GM12878 (cell line): ENCODE measurements at regions not wholly inside any gene's neighbourhood (a gene's known extent, or its start where the extent isn't known, plus 50 kb on each side); places are given as distances from the start of the nearest gene placed in this dataset.

Source experiments
- ATAC-seq: fragments of 200-7000 bp; cut with Tn5 transposase; 3 replicates; pipeline ENCODE4 v1.9.1; 2020; ENCODE audit warnings: mild to moderate bottlenecking, moderate library complexity
- BruUV-seq: library from RNA; stranded (reverse); fragments of 400-500 nt; replicated peaks from 2 replicates; lab custom pipeline; 2021; lab: Mats Ljungman, UMichigan
- CTCF ChIA-PET: fragments of 300-600 bp; sonication (Branson Sonifier 250); formaldehyde crosslinking; extraction: SDS; loops from one replicate; lab custom pipeline; 2021; ENCODE audit warnings: inconsistent platforms; lab: Yijun Ruan, JAX
- POLR2A ChIA-PET: fragments of 350-600 bp; formaldehyde crosslinking; extraction: SDS; loops from one replicate; lab custom pipeline; 2021; ENCODE audit warnings: inconsistent platforms; lab: Charles Lee
- RAD21 ChIA-PET: fragments of 300-600 bp; sonication (Branson Sonifier 250); formaldehyde crosslinking; loops from one replicate; lab custom pipeline; 2023; ENCODE audit warnings: antibody characterized with exemption; ENCODE audit not compliant: unreplicated experiment; lab: Charles Lee
- SMC1A ChIA-PET: fragments of 300-600 bp; sonication (Branson Sonifier 250); formaldehyde crosslinking; loops from one replicate; lab custom pipeline; 2023; ENCODE audit not compliant: unreplicated experiment, uncharacterized antibody; lab: Charles Lee
- DNase-seq: peaks from one replicate; pipeline ENCODE4 v3.0.0-alpha.2; 2011; ENCODE audit warnings: low read depth, low spot score
- FAIRE-seq: peaks from 3 replicates; lab custom pipeline; 2011; peaks lifted over from hg19 to GRCh38; lab: Jason Lieb, UNC
- H2AFZ ChIP-seq: 2 replicates; pipeline ENCODE4 v1.6.0; 2011; ENCODE audit warnings: low read depth, low read length, control low read depth; ENCODE audit not compliant: control insufficient read depth
- H3K27ac ChIP-seq: 2 replicates; pipeline ENCODE4 v1.5.1; 2011; ENCODE audit warnings: control low read depth; ENCODE audit not compliant: control insufficient read depth, insufficient read depth
- H3K27me3 ChIP-seq, 2 experiments: replicated peaks in 1 of 2; 2 replicates each; pipeline versions ENCODE4 v1.6.0 to v1.6.1; 2011; ENCODE audit warnings: low read length in 1 of 2; ENCODE audit not compliant: control insufficient read depth in 2 of 2, insufficient read depth in 2 of 2
- H3K36me3 ChIP-seq, 2 experiments: 2 replicates each; pipeline ENCODE4 v1.5.1; 2011; ENCODE audit warnings: low read length in 1 of 2; ENCODE audit not compliant: control insufficient read depth in 2 of 2, insufficient read depth in 2 of 2
- H3K4me1 ChIP-seq: 2 replicates; pipeline ENCODE4 v1.6.1; 2011; ENCODE audit warnings: mild to moderate bottlenecking, low read length, moderate library complexity, mixed read lengths; ENCODE audit not compliant: control insufficient read depth, insufficient read depth
- H3K4me2 ChIP-seq: 2 replicates; pipeline ENCODE4 v1.6.0; 2011; ENCODE audit warnings: control low read depth; ENCODE audit not compliant: control insufficient read depth, insufficient read depth
- H3K4me3 ChIP-seq: fragments of 200-600 bp; sonication (generic); 2 replicates; pipeline ENCODE4 v1.5.1; 2016
- H3K79me2 ChIP-seq: 2 replicates; pipeline ENCODE4 v1.6.0; 2011; ENCODE audit warnings: low read length; ENCODE audit not compliant: control insufficient read depth, insufficient read depth
- H3K9ac ChIP-seq: 2 replicates; pipeline ENCODE4 v1.8.0; 2011; ENCODE audit warnings: low read length, control low read depth, mixed read lengths; ENCODE audit not compliant: control insufficient read depth, insufficient read depth
- H3K9me3 ChIP-seq: replicated peaks from 3 replicates; pipeline ENCODE4 v1.5.1; 2011; ENCODE audit warnings: mild to moderate bottlenecking, low read length; ENCODE audit not compliant: control insufficient read depth, insufficient read depth
- H4K20me1 ChIP-seq: 2 replicates; pipeline ENCODE4 v1.6.0; 2011; ENCODE audit not compliant: control insufficient read depth, insufficient read depth
- BRCA1 ChIP-seq: IDR thresholded peaks from 2 replicates; pipeline ENCODE4 v1.6.1; 2011; ENCODE audit warnings: low read depth, low read length, improper control_type of control experiment
- CBX5 ChIP-seq: sonication (generic); IDR thresholded peaks from 2 replicates; pipeline ENCODE4 v1.6.1; 2016; ENCODE audit warnings: low read depth, moderate library complexity, mild to moderate bottlenecking, inconsistent platforms
- ELK1 ChIP-seq: IDR thresholded peaks from 2 replicates; pipeline ENCODE4 v1.6.1; 2012; ENCODE audit warnings: low read depth, low read length, improper control_type of control experiment
- ESRRA ChIP-seq: IDR thresholded peaks from 2 replicates; pipeline ENCODE4 v1.6.1; 2012; ENCODE audit warnings: mild to moderate bottlenecking, low read length, improper control_type of control experiment
- EZH2 ChIP-seq: IDR thresholded peaks from 2 replicates; pipeline ENCODE4 v1.6.1; 2012; ENCODE audit warnings: low read depth, mild to moderate bottlenecking, control low read depth, inconsistent platforms, low read length, borderline replicate concordance; ENCODE audit not compliant: control insufficient read depth
- MEF2B ChIP-seq: fragments of 450-650 bp; IDR thresholded peaks from 2 replicates; pipeline ENCODE4 v1.6.1; 2018; ENCODE audit warnings: mild to moderate bottlenecking, moderate library complexity; ENCODE audit not compliant: partially characterized antibody, poor library complexity, severe bottlenecking
- MXI1 ChIP-seq: fragments of 150-350 bp; IDR thresholded peaks from 2 replicates; pipeline ENCODE4 v1.6.1; 2011; ENCODE audit warnings: low read depth, mild to moderate bottlenecking, inconsistent platforms, low read length, improper control_type of control experiment
- NR2C2 ChIP-seq: IDR thresholded peaks from 2 replicates; pipeline ENCODE4 v1.6.1; 2011; ENCODE audit warnings: borderline replicate concordance, low read depth; ENCODE audit not compliant: control insufficient read depth, insufficient read length
- RUNX3 ChIP-seq: IDR thresholded peaks from 2 replicates; pipeline ENCODE4 v1.6.1; 2012; ENCODE audit warnings: low read length, inconsistent platforms
- SREBF1 ChIP-seq: IDR thresholded peaks from 2 replicates; pipeline ENCODE4 v1.6.1; 2012; ENCODE audit warnings: mild to moderate bottlenecking, low read length
- STAT3 ChIP-seq: IDR thresholded peaks from 2 replicates; pipeline ENCODE4 v1.6.1; 2011; ENCODE audit warnings: low read depth, low read length, improper control_type of control experiment
- WGBS: methylation state at CpG from one replicate; pipeline ENCODE4 v1.1.6; 2016; ENCODE audit warnings: low lambda C conversion rate; ENCODE audit not compliant: insufficient replicate concordance, insufficient coverage; ENCODE audit errors: missing lambda C conversion rate; 5-methylcytosine and 5-hydroxymethylcytosine counted together
- in situ Hi-C: fragments of 300-500 bp; cut with MboI; formaldehyde crosslinking; loops from 9 replicates; pipeline ENCODE4 v1.14.3; 2018; ENCODE audit warnings: mixed read lengths
- intact Hi-C: fragments of 100-400 bp; cut with micrococcal nuclease; formaldehyde crosslinking; loops from one replicate; pipeline ENCODE4 v1.14.2; 2022; ENCODE audit not compliant: unreplicated experiment
- TF ChIP-seq, protein P1 (sequence below): fragments of 450-650 bp; IDR thresholded peaks from 2 replicates; pipeline ENCODE4 v1.6.1; 2017; ENCODE audit warnings: low read depth, mild to moderate bottlenecking, moderate library complexity

GRCh38 chr6:140108167-140108566, 733.7 kb upstream of the CITED2 start:
- Histone ChIP-seq H3K4me3 (no peak overlapping the region), H3K27ac (no peak overlapping the region), H2AFZ (no peak overlapping the region), H3K4me1 (no peaks in the 10 kb centered on the region), H3K9me3 (no peaks in the 10 kb centered on the region), H3K9ac (no peak overlapping the region), H3K79me2 (no peaks in the 10 kb centered on the region), H3K36me3 (no peaks in the 10 kb centered on the region), H3K4me2 (no peak overlapping the region), H4K20me1 (no peaks in the 10 kb centered on the region), H3K27me3 (no peaks in the 10 kb centered on the region)
- ChIA-PET CTCF (no interaction called here), POLR2A (no interaction called here), SMC1A (no interaction called here), RAD21 (interaction anchor here (1.1 kb wide), 1 partner anchor 306 kb away, joined by 3 read pairs; no protein-coding TSS in a partner anchor)
- FAIRE-seq (no peak), DNase-seq (no peak), ATAC-seq (no peak)
- no TSS peak for BruUV-seq
- no peak for TF ChIP-seq CBX5
- TF ChIP-seq RUNX3, result no peak
- TF ChIP-seq, protein P1, sequence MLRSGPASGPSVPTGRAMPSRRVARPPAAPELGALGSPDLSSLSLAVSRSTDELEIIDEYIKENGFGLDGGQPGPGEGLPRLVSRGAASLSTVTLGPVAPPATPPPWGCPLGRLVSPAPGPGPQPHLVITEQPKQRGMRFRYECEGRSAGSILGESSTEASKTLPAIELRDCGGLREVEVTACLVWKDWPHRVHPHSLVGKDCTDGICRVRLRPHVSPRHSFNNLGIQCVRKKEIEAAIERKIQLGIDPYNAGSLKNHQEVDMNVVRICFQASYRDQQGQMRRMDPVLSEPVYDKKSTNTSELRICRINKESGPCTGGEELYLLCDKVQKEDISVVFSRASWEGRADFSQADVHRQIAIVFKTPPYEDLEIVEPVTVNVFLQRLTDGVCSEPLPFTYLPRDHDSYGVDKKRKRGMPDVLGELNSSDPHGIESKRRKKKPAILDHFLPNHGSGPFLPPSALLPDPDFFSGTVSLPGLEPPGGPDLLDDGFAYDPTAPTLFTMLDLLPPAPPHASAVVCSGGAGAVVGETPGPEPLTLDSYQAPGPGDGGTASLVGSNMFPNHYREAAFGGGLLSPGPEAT, result no peak
- TF ChIP-seq SREBF1, result no peak
- TF ChIP-seq BRCA1, result no peak
- TF ChIP-seq ELK1, result no peak
- no peak for TF ChIP-seq NR2C2
- no peak for TF ChIP-seq STAT3
- no peak for TF ChIP-seq MEF2B
- no peak for TF ChIP-seq MXI1
- TF ChIP-seq ESRRA, result no peak
- no peak for TF ChIP-seq EZH2
- intact Hi-C loops, result no loop called here
- 0% methylated on average over 1 of the region's 1 CpG for WGBS
- in situ Hi-C loops, result no loop called here
